Kidney capillary endothelial cell (primary cell): ENCODE measurements at regions not wholly inside any gene's neighbourhood (a gene's known extent, or its start where the extent isn't known, plus 50 kb on each side); places are given as distances from the start of the nearest gene placed in this dataset.
"Not testable (repeated sequence)": the region's sequence is repeated elsewhere in the genome, so short reads cannot be mapped to it uniquely, and the experiment has no call there.

Experiments
- DNase-seq: peaks from one replicate; pipeline ENCODE4 v3.0.0-alpha.2; 2018; ENCODE audit warnings: low spot score

GRCh38 chr5:51559921-51560658 lies 176.8 kb downstream of the ISL1 start:
- no peak for DNase-seq

- DNase-seq = no peak
These were observed 183.7 kb downstream of the ISL1 start for GRCh38 chr5:51566953-51567352.

- no peak for DNase-seq
These were observed 184.4 kb downstream of the ISL1 start for GRCh38 chr5:51567636-51568035.

GRCh38 chr5:51573835-51574234 lies 190.6 kb downstream of the ISL1 start:
- no peak for DNase-seq

GRCh38 chr5:51582871-51583394 lies 199.7 kb downstream of the ISL1 start:
- no peak for DNase-seq

- DNase-seq = no peak
These were observed 214.8 kb downstream of the ISL1 start for GRCh38 chr5:51598026-51598425.

GRCh38 chr5:51599587-51599986 lies 216.3 kb downstream of the ISL1 start:
- DNase-seq = no peak

- no peak for DNase-seq
These were observed 221.1 kb downstream of the ISL1 start for GRCh38 chr5:51604324-51604723.

- DNase-seq = no peak
These were observed 223.7 kb downstream of the ISL1 start for GRCh38 chr5:51606921-51607320.

- DNase-seq = no peak
These were observed 235.0 kb downstream of the ISL1 start for GRCh38 chr5:51618234-51618633.

- no peak for DNase-seq
These were observed 237.9 kb downstream of the ISL1 start for GRCh38 chr5:51621156-51621555.

- DNase-seq = no peak
These were observed 239.0 kb downstream of the ISL1 start for GRCh38 chr5:51622161-51622790.

GRCh38 chr5:51625224-51625968 lies 242.1 kb downstream of the ISL1 start:
- no peak for DNase-seq

- DNase-seq = no peak
These were observed 248.8 kb downstream of the ISL1 start for GRCh38 chr5:51632027-51632426.

- DNase-seq = no peak
These were observed 249.5 kb downstream of the ISL1 start for GRCh38 chr5:51632793-51633192.

- not testable (repeated sequence) for DNase-seq
These were observed 253.7 kb downstream of the ISL1 start for GRCh38 chr5:51636973-51637372.

- no peak for DNase-seq
These were observed 261.7 kb downstream of the ISL1 start for GRCh38 chr5:51644976-51645375.

GRCh38 chr5:51646482-51646881 lies 263.2 kb downstream of the ISL1 start:
- no peak for DNase-seq

GRCh38 chr5:51650824-51651223 lies 267.6 kb downstream of the ISL1 start:
- DNase-seq = no peak

GRCh38 chr5:51651476-51651875 lies 268.2 kb downstream of the ISL1 start:
- no peak for DNase-seq

GRCh38 chr5:51651889-51652288 lies 268.6 kb downstream of the ISL1 start:
- peak; percentile 12 for DNase-seq

GRCh38 chr5:51652980-51653379 lies 269.7 kb downstream of the ISL1 start:
- DNase-seq = no peak
